ENCODE measurements at regions not wholly inside any gene's neighbourhood (a gene's known extent, or its start where the extent isn't known, plus 50 kb on each side); places are given as distances from the start of the nearest gene placed in this dataset.

GRCh38 chr11:79902493-79902892 is 461.7 kb upstream of the TENM4 start:
- DNase-seq: no peak

GRCh38 chr11:79897896-79898295 is 457.1 kb upstream of the TENM4 start:
- no peak for DNase-seq

GRCh38 chr11:79896258-79896657 is 455.4 kb upstream of the TENM4 start:
- no peak for DNase-seq

DNA sequence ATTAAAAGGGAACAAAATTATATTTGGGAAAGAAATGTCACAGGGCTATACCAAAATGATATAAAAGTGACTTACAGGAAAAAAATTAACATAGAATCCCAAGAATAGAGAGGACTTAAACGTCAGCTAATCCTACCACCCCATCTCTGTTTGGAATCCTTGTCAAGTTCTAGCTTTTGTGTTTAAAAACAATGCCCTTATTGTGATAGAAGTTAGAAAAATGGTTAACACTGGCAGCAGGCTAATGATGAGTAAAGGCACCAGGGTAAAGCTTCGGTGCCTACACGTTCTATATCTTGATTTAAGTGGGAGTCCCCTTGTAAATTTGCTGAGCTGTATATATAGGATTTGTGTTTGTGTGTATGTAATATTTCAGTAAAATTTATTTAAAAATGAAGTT is 453.3 kb upstream of the TENM4 start:
- DNase-seq: no peak

- DNase-seq: no peak
Measured at GRCh38 chr11:79890272-79890671, 449.4 kb upstream of the TENM4 start.

- no peak for DNase-seq
Measured at GRCh38 chr11:79864882-79865281, 424.1 kb upstream of the TENM4 start.

DNA sequence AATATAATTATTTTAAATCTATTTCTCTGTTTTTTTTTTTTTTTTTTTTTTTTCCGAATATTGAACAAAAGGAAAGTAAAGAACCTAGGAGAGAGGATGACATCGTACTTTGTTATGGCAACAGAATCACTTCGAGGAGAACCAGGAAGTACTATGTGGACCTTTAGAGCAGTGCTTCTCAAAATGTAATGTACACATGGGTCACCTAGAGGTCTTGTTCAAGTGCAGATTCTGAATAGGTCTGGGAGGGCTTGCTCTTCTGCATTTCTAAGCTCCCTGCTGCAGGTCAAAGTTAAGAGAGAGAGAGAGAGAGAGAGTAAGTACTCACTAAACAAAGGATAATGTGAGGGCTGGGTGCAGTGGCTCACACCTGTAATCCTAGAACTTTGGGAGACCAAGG is 419.5 kb upstream of the TENM4 start:
- DNase-seq: no peak

DNA sequence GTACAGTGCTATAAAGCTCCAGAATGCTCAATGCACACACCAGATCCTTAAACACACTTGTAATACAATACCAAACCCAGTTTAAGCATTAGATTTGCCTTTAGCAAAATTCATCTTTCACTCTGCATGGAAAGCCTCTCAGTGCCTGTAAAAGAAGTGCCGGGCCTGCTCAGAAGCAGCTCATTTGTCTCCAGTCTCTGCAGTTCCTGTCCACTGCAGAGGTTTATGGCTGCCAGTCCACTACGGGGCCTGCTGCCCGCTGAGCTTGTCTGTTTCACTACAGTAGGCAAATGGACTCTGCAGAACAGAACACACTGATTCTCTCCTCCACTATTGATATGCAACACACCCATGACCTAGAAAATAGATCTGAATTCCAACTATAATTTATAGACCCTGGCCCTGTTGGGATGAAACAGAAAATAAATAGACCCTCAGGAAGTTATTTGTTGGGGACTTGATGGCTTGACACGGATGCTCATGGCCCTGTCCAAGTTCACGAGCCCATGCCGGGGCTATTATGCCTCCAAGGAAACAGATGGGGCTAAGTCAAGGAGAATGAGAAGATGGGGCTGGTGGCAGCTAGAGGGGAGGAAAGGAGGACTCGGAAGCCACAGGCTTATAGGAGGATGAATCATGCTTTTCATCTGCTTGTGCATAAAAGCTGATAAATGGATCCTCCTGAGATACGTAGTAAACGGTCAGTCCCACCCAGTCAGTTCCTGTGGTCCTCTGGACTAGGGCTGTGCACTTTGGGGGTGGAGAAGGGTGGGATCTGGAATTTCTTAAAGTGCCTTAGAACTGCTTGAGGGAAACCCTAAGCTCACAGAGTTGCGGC is 416.8 kb upstream of the TENM4 start:
- DNase-seq: no peak

DNA sequence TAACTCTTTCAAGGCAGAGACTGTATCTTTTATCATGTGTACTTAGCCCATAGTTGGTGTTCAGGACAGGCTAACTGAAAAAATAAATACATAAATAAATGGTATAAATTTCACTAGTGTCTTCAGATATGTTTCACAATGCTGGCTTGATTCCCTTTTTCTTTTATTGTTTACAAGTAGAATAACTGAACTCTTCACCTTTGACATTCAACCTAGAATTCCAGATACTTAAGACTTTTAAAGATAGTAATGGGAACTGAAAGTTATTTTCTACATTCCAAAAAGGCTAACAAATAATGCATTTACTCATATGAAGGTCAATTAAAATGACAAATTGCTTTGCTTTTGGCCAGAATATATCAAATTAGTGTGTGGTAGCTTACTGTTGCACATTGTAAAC is 411.3 kb upstream of the TENM4 start:
- DNase-seq: no peak

DNA sequence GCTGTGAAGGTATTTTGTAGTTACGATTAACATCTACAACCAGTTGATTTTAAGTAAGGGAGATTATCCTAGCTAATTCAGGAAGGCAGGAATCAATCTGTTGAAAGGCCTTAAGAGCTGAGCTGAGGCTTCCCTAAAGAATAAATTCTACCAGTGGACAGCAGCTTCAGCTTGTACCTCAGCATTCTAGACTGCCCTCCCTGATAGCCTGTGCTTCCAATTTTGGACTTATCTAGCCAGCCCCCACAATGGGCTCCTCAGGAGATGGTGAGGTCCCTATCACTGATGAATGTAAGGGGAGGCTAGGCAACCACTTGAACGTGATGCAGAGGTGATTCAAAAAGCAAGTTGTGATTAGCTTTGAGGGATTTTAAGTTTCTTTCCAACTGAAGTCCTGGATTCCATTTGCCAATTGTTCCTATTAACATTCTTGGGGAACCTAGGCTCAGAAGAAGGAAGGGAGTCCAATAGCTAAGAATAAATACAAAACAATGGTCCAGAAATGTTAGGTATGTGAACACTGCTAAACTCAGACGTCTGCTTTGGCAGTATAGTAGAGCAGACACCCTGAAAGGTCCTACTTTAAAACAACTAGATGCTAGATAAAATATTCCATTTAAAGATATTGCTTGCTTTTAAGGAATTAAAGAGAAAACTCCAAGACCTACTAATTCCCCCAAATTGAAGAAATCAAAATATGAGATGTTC is 404.3 kb upstream of the TENM4 start:
- DNase-seq: no peak

GRCh38 chr11:79834015-79834414 is 393.2 kb upstream of the TENM4 start:
- DNase-seq: no peak

DNA sequence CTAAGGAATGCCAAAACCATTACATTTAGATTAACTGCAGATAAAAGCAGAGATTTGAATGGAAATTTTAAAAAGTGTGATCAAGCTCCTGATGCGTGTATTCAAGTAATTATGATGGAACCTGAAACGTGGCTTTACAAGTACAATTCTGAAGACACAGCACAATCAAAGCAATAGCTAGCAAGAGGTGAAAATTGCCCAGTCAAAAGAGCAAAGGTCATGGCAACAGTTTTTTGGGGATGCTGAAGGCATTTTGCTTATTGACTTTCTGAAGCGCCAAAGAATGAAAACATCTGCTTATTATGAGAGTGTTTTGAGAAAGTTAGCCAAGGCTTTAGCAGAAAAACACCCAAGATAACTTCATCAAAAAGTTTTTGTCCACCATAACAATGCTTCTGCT is 389.6 kb upstream of the TENM4 start:
- DNase-seq: no peak

DNA sequence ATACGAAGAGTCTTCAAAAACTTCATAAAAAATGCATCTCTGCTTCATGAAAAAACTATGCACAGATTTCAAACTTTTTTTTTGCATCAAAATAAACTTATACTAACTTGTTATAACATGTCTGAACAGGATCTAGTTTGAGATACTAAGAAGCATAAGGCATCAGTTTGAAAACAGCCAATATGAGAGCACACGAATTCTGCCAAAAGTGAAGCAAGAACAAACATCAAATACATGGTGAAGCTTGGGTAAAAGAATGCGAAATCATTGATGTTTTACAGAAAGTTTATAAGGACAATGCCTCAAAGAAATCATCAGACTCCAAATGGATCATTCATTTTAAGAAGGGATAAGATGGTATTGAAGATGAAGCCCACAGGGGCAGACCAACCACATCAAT is 389.1 kb upstream of the TENM4 start:
- no peak for DNase-seq

GRCh38 chr11:79822766-79823165 is 381.9 kb upstream of the TENM4 start:
- no peak for DNase-seq

DNA sequence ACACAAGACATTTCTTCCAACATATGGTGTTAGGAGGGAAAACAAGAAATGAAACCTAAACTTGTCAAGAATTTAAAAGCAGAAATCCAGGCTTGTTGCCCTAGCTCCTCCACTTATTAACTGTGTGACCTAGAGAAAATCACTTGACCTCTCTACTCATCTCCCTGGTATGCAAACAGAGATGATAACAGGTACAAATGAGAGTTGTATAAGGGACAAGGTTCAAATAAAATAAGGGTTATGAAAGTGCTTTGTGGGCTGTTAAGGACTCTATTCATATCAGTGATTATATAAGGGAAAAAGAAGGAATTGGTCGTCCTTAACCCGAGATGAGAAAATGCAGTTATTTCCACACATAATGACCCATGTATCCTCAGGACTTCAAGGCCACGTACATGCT is 372.7 kb upstream of the TENM4 start:
- DNase-seq: no peak

DNA sequence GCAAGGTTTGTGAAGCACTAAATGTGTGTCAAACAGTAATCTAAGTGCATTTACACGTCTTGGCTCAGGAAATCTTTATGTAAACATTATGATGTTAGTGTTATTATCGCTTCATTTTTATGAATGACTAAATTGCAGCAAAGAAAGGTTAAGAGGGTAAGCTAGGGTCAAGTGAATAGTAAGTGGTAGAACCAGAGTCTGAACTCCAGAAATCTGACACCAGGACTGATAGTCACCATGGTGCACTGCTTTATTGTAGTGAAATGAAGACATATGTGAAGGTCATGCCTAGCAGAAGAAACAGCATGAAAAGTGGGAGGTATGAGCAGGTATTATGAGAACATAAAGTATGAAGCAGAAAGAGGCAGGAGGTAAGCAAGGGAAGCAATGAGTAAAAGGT is 368.7 kb upstream of the TENM4 start:
- DNase-seq: no peak

DNA sequence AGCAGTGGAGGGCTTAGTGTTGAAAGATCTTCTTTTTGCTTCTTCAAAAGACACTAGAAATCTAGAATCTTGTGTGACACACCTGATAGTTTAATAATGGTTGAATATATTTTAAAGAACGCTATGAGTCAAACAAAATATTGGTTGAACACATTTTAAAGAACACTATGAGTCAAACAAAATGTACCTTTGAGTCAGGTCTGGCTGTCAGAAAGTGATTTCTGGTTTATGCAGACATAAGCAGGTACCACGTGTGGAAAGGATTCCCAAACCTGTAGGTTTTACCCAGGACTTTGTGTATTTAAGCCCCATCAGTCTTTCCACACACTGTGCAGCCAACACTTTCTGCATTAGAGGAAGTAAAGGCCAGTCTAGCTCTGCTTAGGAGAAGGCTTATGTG is 366.7 kb upstream of the TENM4 start:
- no peak for DNase-seq

DNA sequence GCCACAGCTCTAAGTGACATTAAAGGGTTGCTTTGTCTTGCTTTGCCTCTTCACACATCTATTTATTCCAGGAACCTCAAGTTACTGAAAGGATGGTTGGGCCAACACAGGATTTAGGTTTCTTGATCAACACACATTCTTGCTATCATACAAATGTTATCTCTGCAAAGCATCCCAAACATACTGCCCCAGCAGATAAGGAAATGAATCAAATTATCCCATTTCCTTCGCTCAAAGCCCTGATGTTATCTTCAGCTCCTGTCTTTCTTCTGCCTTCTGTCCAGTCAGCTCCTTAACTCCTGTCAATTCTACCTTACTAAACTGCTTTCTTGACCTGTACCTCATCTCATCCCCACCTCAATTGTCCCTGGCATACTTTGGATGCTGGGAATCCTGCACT is 355.9 kb upstream of the TENM4 start:
- DNase-seq: no peak

- no peak for DNase-seq
Measured at GRCh38 chr11:79794484-79795393, 353.9 kb upstream of the TENM4 start.

DNA sequence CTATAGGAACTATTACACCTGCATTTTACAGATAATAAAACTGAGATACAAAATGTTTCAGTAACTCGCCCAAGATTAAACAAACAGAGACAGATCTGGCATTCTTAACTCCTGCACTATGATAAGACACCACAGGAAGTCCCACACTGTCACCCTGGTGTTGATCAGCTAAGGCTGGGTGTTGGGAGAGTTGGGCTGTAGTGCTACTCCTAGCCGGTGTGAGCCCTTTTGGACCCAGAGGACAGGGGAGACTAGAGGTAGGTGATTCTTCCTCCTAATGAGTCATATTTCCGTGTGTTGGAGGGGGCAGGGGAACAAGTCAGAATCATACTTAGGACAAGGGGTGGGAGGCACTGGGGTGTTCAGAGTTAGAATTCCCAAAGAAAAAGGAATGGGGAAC is 353.2 kb upstream of the TENM4 start:
- no peak for DNase-seq

GRCh38 chr11:79786961-79787360 is 346.1 kb upstream of the TENM4 start:
- DNase-seq: no peak

DNA sequence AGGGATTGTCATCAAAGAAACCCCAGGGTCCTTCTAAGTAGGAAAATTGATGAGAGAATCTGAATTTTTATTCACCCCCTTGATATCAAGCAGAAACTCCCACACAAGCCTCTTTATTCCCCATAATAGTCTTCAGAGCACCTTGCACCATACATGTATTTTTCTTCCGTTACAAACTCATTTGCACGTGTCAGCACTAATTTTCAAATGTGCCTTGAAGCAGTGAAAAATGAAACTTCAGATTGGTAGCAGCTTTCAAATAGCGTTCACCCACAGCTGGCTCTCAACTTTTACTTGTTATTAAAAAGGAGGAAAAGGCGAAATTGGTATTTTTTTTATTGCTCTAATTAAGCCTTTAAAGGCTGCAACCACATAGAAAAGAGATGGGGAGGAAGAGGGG is 343.0 kb upstream of the TENM4 start:
- DNase-seq: no peak

GRCh38 chr11:79768343-79768742 is 327.5 kb upstream of the TENM4 start:
- no peak for DNase-seq
